ENCODE measurements at regions not wholly inside any gene's neighbourhood (a gene's known extent, or its start where the extent isn't known, plus 50 kb on each side); places are given as distances from the start of the nearest gene placed in this dataset.

DNA sequence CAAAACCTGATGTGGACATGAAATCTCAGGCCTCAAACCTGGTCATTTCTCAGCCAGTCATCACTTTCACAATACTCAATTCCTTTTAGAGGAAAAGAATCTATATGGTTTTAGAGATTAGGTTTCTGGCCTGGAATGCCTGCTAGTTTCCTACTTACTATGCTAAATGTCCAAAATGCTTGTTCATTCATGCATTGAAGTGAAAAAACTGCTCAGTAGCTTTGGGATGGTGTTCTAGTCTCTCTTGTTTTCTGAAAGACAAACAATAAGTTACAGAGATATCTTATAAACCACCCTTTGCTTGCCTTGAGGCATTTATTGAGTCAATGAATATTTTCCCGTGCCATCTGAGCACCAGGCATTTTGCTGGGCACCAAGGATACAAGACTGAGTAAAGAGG lies 1146.5 kb upstream of the GOT2 start:
- TF ChIP-seq EZH2phosphoT487 (IDR thresholded peaks at IDR 0.05; ENCODE audit: insufficient read depth, low read depth): no peak
- no peak for TF ChIP-seq EZH2 (IDR thresholded peaks at IDR 0.05; ENCODE audit: insufficient read depth, poor library complexity, severe bottlenecking)
